Stimulated activated CD4-positive, alpha-beta T cell treated with anti-CD3 and anti-CD28 coated beads, TNF-alpha, amount 100 ng/mL, for 48 hours (primary cell): ENCODE measurements at regions not wholly inside any gene's neighbourhood (a gene's known extent, or its start where the extent isn't known, plus 50 kb on each side); places are given as distances from the start of the nearest gene placed in this dataset.

Source experiments
- DNase-seq, 3 donors: peaks; one replicate each; pipeline ENCODE4 v3.0.0-alpha.2; 2020; ENCODE audit warnings: low read depth in 3 of 3

DNA sequence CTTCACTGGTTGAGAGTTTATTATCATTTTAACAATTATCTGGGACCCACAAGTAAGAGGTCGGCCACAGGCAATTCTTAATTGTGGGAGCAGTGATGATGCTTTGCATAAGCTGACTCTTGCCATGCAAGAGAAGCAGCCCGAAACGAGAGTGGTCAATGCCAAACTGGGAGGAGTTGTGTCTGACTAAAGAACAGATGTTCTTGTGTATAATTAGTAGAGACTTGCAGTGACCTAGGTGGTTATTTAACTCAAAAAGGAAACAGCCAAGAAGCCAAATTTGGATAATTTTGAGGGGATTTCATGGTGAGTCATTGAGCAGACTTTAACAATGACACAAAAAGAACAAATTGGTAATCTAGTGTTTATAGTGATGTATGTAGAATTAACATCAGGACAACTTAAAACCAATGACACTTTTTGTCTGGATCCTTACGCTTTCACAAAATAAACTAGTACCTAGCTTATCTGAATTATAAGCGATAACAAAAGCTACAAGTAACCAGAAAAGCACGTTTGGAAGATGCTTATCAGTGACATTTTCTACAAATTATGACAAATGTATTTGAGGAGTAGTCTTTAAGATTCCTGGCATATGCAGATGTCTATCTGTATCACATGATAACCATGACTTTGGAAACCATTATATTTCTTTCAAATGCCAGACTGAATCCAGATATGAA is 184.7 kb upstream of the DLGAP1 start:
- DNase-seq: no peak

DNA sequence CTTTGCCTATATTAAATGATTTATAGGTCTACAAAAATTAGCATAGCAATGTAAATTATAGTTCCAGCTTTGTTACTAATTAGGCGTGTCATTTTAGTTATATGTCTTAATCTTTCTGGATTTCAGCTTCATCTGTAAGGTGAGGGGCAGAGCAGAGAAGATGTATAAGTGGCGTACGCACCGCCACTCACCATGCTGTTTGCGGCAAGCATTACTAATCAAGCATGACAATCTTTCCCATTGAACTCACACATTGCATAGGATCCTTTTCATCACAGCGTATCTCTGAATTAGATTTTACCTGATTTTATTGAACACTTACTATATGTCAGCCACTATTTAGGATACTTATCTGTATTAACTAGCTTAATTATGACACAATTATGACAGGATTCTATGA is 183.6 kb upstream of the DLGAP1 start:
- no peak for DNase-seq

DNA sequence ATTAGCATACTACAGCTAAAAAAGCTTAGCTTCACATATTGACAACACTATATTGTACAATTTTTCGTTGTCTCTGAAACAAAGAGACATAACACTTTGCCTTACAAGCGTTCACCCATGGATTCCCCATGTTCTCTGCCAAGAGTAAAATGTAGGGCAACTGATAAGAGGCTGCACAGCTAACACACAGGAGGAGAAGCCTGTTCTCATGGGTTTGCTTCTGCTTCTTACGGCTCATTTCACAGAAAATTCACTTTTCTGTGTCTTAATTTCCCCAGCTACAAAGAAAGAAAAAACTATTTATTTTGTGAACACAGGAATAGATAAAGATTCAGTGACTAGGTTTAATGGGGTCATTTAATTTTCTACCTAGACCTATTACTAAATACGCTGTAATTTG is 182.8 kb upstream of the DLGAP1 start:
- no peak for DNase-seq

DNA sequence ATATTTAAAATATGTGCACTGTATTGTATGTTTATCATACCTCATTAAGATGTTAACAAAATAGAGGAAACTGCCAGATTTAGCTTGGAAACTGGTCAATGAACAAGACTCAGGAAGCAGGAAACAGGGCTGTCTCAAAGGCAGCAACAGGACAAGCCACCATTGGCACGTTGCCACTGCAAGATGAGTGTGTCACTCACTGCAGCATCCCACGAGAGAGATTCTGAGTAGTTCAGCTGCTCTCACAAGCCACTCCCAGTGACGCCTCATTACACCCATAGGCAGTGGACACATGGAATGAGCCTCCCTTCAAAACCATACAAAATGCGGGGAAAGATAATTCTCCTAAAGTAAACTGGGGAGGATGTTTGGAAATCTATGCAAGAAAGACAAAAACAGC is 181.9 kb upstream of the DLGAP1 start:
- DNase-seq: no peak

DNA sequence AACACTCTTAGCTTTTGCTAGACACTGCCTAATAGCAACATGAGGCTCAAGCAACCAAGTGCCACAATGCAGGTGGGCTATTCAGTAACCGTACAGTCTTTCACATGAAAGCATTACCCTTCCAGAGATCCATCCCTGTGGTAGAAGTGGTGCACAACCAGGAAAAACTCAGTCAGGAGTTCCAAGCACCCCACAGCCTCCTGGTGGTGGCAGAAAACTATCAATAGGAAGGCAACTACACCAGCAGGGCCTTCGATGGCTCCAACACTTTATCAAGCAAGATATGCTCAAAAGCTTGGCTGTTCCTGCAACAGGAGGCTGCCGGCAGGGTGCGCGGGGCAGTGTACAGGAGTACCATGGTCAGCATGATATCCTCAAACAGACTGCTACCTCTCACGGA is 176.1 kb upstream of the DLGAP1 start:
- no peak for DNase-seq

DNA sequence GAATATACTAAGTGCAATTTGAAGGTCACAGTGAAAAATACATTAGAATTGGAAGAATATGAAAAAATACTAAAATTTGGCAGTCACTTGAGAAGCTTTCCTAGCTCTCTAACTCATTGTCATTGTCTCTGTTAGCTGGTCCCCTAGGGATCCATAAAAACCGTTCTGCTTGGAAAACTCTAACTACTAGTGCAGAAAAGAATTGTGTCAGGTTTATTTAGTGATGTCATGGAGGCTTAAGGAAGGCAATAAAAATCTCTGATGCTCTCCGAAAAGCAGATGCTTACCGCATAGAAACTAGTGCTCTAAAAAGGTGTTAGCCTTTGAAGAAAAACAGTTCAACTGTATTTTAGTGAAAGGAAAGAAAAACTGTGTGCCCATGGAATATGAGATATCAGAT is 150.1 kb upstream of the DLGAP1 start:
- DNase-seq: no peak

DNA sequence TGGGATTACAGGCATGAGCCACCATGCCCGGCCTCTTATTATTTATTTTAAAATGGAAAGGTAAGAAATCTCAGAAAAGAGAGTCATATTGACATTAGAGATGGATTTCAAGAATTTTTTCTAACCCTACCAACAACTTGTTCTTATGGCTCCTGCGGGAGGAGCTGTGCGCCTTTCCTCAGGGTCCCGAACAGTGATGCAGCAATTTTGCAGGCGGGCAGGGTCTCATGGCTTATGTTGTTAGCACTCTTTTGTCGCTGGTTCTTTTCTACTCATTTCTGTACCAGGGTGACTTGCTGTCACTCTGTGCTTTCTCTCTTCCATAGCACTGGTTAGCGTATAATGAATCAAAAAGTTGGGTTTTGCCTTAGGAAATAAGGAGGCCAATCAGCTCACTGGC is 148.8 kb upstream of the DLGAP1 start:
- no peak for DNase-seq

DNA sequence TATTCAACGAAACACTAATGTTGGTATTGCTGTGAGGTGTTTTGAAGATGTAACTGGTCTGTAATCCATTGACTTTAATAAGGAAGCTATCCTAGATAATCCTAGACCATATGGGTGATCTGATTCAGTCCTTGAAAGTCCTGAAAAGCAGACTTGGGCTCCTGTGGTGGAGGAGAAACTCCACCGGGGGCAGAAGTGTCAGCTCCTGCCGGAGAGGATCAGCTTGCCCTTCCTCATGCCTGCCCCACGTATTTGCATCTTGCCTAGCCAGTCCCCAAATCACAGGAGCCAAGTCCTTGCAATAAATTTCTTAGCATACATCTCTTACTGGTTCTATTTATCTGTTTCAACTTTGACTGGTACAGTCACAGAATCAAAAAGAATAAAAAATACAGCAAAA is 144.2 kb upstream of the DLGAP1 start:
- no peak for DNase-seq

DNA sequence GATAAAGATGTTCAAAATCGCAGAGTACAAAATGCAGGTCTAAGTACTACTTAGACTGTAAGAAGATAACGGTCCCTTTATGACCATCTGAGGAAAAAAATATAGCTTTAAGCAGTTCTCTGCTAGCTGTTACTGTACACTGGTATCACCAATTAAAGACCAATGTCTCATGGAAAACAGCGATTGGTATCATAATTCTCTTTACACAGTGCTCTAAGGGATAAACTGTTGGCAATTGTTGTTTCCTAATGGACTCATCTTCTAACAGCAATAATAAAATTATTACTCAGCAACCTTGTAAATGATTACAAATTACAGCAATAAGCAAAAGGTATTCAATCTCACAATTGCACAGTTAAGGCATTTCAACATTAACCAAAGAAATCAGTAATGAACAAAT is 142.2 kb upstream of the DLGAP1 start:
- DNase-seq: no peak

DNA sequence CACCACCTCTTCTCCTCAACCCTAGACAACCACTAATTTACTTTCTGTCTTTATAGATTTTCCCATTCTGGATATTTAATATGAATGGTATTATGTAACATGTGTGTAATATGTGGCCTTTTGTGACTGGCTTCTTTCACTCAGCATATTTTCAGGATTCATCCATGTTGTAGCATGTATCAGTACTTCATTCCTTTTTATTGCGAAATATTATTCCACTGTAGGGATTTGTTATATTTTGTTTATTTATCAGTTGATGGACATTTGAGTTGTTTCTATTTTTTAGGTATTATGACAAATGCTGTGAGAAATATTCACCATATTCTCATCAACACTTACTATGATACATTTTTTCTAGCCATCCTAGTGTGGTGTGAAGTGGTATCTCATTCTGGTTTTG is 138.8 kb upstream of the DLGAP1 start:
- no peak for DNase-seq

DNA sequence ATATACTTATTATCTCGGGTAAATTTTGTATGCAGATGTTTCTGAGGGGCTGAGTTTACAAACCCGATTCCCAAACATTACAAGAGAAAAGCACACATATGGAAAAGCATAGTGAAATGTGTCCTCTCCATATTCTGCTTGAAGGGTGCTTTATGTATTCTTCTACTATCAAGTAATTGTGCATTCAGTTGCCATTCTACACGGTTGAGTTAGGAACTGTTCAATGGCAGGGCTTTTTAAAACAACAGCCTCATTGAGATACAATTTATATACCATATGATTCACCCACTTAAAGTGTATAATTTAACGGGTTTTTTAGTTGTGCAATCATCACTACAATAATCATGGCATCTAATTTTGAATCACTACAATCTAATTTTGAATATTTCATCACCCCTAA is 138.4 kb upstream of the DLGAP1 start:
- no peak for DNase-seq

DNA sequence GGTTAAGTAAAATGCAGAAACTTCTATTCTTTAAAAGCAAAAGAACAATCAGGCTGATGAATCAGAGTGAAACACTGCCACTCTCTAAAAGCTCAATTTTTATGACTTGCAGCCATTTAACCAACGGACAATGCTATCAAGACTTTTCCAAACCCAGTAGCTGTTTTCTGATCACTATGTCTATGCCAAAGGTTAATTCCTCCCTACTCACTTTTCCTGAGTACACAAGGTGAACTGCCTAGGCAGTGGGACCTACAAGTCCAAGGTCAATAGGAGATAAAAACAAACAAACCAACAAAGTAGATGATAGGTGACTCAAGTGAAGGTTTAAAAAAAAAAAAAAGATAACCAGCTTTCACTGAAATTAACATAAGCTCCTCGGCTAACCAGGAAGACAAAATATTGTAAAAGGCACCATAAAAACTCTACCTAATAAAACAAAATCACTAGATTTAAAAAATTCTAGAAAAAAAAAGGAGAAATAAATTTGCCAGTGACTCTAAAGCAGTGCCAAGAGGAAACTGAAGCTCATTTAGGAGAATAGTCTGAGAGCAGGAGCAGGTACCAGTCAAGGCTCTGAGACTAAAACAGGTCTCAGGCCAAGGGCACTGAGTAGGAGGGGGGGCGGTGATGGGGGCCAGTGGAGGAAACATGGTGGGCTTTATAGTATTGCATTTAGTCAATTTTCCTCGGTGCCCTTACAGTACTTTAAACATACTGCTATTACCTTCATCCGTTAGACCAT is 134.1 kb upstream of the DLGAP1 start:
- DNase-seq: no peak

DNA sequence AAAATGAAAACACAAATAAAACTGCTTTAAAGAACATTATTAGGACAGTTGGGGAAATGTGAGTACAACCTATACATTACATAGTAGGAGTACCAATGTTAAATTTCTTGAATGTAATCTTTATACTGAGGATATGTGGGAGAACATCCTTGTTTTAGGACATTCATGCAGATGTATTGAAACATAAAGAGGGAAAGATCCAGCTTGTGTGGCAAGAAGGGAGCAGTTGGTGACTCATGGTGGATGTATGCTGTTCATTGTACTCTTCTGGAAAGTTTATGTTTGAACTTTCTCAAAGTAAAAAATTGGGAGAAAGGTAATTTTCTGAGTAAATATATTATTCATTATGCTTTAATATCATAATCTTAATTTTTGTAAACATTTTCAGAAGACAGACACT is 132.1 kb upstream of the DLGAP1 start:
- no peak for DNase-seq

DNA sequence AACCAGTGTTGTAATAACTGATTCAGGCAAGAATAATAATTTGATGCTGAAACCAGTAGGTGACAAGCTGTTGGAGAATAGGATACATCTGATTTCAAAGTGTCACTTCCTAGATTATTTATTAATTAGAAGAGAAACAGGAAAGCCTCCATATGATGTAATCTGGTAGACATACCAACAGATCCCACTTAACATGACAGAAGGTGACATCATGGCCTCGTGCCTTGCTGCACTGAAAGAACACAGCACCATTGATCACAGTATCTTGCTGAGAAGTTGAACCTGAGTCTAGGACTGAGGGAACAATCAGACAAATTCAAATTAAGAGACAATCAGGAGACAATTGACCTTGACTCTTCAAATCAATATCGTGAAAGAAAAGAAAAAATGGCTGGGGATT is 131.6 kb upstream of the DLGAP1 start:
- no peak for DNase-seq

DNA sequence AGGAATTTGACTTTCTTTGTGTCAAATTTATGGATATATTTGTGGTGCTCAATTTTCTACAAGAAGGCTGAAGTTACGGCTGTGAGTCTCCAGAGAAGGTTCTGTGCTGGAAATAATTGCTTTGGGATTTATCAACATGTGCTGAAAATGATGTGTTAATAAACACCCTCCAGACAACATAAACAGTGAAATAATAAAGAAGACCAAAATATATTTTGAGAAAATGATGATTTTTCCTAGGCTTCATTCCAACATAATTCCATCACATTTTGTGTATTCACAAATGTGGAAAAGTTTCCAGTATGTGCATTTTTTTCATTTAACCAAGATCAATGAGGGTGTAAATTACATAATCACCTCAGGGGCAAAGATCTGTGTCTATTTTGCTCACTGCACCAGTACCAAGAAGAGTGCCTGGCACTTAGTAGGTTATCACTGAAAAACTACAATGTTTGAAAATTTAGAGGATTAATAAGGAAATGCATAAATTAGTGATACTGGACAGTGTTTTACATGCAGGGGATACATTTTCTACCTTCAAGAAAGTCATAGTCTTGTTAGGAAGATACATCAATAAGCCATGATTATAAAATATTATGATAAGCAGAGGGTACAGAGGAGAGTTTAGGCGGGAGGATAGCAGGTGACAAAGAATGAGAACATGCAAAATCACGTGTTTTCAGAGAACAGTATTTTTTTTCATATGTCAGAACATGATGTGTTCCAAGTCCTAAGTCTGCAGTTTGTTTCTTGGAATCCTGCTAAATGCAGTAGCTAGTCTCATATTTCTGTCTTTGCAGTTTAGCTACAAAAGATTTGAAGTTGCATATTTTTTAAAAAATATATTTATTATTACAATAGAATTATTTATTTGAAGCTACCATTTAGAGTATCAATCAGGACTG is 127.6 kb upstream of the DLGAP1 start:
- DNase-seq: no peak

DNA sequence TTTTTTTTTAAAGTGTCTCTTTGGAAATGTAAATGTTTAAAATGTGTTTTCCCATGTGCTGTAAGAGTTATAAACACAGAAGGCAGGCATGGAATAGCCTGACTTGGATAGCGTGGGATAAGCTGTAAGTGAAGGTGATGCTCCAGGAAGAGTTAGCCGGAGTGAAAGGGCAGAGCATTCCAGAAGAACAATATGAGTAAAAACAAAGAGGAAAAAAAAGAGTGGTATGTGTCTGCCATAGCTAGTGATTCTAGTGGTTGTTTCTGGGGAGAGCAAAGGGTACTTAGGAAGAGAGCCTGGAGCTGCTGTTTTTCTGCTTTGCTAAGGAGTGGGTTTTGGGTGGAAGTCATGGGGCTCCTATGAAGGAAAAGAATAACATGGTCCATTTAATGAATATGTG is 126.9 kb upstream of the DLGAP1 start:
- no peak for DNase-seq

DNA sequence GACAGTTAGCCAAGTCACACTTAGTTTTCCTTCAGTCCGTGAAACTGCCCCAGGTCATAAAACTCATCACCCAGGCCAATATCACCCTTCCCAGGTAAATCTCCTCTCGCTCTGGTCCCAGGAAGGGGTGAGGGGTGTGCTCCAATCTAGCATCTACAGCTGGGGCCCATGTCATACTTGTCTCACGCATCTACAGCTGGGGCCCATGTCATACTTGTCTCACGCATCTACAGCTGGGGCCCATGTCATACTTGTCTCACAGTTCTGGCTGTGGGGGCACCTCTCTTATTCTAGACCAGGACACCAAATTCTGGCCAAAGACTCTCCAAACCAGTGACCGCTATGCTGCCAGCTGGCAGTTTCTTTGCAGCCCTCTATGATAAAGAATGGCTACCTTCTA is 123.3 kb upstream of the DLGAP1 start:
- DNase-seq: no peak

DNA sequence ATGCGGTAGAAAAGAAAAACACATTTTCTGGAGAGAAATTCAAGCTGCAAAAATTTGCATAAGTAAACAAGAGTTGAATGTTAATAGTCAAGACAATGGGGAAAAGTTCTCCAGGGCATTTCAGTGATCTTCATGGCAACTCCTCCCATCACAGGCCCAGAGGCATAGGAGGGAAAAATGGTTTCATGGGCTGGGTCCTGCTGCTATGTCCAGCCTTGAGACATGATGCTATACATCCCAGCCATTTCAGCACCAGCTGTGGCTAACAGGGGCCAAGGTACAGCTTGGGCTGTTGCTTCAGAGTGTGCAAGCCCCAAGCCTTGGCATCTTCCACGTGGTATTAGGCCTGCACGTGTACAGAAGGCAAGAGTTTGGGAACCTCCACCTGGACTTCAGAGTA is 118.6 kb upstream of the DLGAP1 start:
- DNase-seq: no peak

DNA sequence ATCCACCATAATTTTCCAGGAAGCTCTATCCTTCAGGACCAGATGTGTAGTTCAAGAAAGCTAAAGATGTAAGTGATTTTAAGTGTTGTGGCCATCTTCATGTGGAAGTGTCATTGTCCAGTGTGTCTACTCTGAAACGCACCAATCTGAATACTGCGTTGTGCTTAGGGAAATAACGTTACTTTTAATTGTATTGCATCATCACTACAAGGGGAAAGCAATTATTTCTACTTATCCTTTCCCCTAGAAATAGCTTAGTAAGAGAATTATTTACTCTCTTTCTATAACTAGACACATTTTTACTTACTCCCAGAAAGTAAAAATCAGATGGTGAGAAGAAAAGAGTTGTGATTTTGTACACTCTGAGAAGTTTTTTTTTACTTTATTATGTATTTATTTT is 102.4 kb upstream of the DLGAP1 start:
- no peak for DNase-seq

DNA sequence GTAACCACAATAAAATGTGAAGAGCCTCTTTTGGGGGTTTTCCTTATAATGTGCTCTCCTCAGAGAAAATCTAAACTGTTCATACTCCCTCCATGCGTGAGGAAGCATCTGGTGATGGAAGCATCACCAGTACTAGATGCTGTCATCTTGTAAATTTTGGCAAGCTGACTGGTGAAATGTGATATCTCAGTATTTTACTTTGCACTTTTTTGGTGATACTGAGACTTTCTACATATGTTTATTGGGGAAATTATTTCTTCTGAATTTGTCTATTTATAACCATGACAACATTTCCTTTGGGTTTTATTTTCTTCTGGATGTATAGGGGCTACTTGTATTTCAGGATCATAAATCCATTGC is 95.9 kb upstream of the DLGAP1 start:
- DNase-seq: no peak

DNA sequence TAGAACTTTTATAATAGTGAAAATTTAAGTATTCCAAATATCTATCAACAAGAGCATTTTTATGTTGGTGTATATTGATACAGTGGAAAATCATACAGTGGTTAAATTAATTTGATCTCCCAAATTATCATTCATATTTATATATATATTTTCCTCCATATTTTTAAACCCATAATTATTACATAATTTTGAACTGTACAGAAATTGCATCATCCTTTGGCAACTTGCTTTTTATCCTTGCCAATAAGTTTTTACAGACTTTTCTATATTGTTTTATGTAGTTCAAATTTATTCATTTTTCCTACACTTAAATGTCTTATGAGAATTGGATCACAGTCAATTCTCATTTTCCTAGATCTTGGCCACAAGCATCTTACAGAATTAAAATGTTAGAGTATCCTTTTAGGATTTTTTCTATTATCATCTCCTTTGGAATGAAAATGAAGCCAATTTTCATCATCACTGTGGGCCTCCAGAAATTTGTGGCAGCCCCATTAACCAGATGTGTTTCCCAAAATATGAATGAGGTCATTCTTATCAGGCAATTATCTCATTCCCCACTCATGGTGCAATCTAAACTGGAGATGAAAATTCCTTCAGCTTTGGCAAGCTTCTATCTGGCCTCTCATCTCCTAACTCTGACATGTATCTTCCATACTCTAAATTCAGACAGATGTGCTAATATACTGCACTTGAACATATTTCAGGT is 94.2 kb upstream of the DLGAP1 start:
- DNase-seq: no peak

DNA sequence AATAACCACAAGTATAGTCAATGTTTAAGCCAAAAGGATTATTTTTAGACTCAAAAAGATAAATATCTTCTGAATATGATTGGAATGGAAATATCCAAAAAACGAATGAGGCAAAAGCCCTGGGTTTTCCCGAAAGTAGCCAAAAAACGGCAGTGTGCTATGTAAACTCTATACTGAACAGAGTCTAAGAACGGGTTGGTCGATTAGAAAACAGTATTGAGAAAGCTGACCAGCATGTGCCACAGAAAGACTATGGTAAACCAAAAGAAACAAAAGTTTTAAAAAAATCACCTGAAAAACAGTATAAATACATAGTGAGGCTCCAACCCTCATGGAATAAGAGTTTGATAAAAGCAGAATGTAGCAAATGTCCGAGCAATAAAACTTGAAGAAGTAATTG is 92.0 kb upstream of the DLGAP1 start:
- DNase-seq: no peak
